HEK293T (cell line): ENCODE measurements at regions not wholly inside any gene's neighbourhood (a gene's known extent, or its start where the extent isn't known, plus 50 kb on each side); places are given as distances from the start of the nearest gene placed in this dataset.

ENCODE experiments used
- ARNT ChIP-seq: fragments of 450-650 bp; IDR thresholded peaks from 2 replicates; pipeline ENCODE4 v1.6.1; 2017; ENCODE audit warnings: mild to moderate bottlenecking
- BHLHE40 ChIP-seq: fragments of 450-650 bp; IDR thresholded peaks from 2 replicates; pipeline ENCODE4 v1.6.1; 2016; ENCODE audit warnings: mild to moderate bottlenecking, moderate library complexity, borderline replicate concordance
- CTBP1 ChIP-seq: fragments of 450-650 bp; IDR thresholded peaks from 2 replicates; pipeline ENCODE4 v1.6.1; 2016; ENCODE audit warnings: borderline replicate concordance
- ELF4 ChIP-seq: fragments of 450-650 bp; IDR thresholded peaks from 2 replicates; pipeline ENCODE4 v1.6.1; 2017; ENCODE audit warnings: antibody characterized with exemption
- FOXA1 ChIP-seq: fragments of 450-650 bp; IDR thresholded peaks from 2 replicates; pipeline ENCODE4 v1.6.1; 2016; ENCODE audit warnings: mild to moderate bottlenecking
- FOXM1 ChIP-seq: fragments of 450-650 bp; IDR thresholded peaks from 2 replicates; pipeline ENCODE4 v1.6.1; 2017; ENCODE audit warnings: mild to moderate bottlenecking, borderline replicate concordance
- HDGF ChIP-seq: fragments of 450-650 bp; IDR thresholded peaks from 2 replicates; pipeline ENCODE4 v1.6.1; 2017; ENCODE audit warnings: antibody characterized with exemption, borderline replicate concordance
- L3MBTL2 ChIP-seq: fragments of 450-650 bp; conservative IDR thresholded peaks from 2 replicates; pipeline ENCODE4 v1.6.1; 2016; ENCODE audit warnings: mild to moderate bottlenecking
- SP1 ChIP-seq: fragments of 450-650 bp; IDR thresholded peaks from 2 replicates; pipeline ENCODE4 v1.6.1; 2017
- SUZ12 ChIP-seq: fragments of 450-650 bp; IDR thresholded peaks from 2 replicates; pipeline ENCODE4 v1.6.1; 2016; ENCODE audit warnings: mild to moderate bottlenecking
- ZNF384 ChIP-seq: fragments of 450-650 bp; IDR thresholded peaks from 2 replicates; pipeline ENCODE4 v1.6.1; 2016
- TF ChIP-seq, protein P1 (sequence below): fragments of 450-650 bp; IDR thresholded peaks from 2 replicates; pipeline ENCODE4 v1.6.1; 2016

DNA sequence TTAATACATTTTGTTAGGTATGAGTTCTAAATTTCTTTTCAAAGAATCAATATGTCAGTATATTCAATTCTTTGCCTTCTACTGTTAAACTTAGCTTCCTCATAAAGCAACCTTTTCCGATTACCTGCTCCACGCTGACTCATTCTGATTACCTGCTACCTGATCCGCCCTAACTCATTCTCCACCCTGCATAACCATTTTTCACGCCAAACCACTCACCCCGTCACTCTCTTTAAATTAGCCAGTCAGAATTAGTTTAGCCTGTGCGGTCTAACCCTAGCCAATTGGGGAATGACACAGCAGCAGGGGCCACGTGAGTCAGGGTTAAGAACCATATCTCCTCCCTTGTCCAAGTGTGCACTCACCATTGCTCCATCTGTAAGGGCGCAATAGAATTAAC is 72.2 kb upstream of the FICD start:
- no peak for TF ChIP-seq SUZ12
- no peak for TF ChIP-seq FOXM1
- no peak for TF ChIP-seq BHLHE40
- no peak for TF ChIP-seq ELF4
- TF ChIP-seq ARNT = no peak
- TF ChIP-seq, protein P1, sequence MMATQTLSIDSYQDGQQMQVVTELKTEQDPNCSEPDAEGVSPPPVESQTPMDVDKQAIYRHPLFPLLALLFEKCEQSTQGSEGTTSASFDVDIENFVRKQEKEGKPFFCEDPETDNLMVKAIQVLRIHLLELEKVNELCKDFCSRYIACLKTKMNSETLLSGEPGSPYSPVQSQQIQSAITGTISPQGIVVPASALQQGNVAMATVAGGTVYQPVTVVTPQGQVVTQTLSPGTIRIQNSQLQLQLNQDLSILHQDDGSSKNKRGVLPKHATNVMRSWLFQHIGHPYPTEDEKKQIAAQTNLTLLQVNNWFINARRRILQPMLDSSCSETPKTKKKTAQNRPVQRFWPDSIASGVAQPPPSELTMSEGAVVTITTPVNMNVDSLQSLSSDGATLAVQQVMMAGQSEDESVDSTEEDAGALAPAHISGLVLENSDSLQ = no peak
- no peak for TF ChIP-seq L3MBTL2
- no peak for TF ChIP-seq ZNF384
- TF ChIP-seq CTBP1 = no peak
- TF ChIP-seq HDGF = no peak
- TF ChIP-seq SP1 = no peak
- no peak for TF ChIP-seq FOXA1
